NB4 (cell line): ENCODE measurements at regions not wholly inside any gene's neighbourhood (a gene's known extent, or its start where the extent isn't known, plus 50 kb on each side); places are given as distances from the start of the nearest gene placed in this dataset.

Experiments used
- CTCF ChIP-seq: IDR thresholded peaks from one replicate; pipeline ENCODE4 v1.5.1; 2012; ENCODE audit warnings: low read depth, low read length
- POLR2A ChIP-seq: IDR thresholded peaks from 2 replicates; pipeline ENCODE4 v1.6.1; 2011; ENCODE audit warnings: mild to moderate bottlenecking; ENCODE audit not compliant: insufficient read length; ENCODE audit errors: extremely low read depth

DNA sequence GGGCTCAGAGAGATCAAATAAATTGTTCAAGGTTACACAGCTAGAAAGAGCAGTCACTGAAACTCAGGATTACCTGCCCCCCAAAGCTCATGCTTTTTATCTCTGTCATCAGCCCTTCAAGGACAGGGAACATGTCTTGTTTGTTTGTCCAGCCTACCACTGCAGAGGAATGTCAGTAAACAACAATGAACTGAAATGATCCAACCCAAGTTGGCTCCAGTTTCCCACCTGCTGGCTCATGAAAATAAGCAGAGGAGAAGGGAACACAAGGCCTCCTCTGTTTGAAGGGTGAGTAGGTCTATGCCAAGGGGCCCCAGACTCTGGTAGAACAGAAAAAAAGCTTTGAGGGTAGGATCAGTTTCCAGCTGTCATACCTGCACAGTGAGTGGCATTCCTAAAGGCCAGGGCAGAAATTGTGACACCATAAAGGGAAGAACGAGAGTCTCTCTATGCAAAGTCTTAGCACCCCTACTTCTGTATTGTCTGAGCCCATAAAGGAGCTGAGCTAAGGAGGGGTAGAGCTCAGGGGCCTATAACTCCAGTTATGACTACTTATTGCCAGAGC is 115.2 kb downstream of the TRIM36 start:
- TF ChIP-seq CTCF (no peak), POLR2A (no peak)
